SK-N-SH (cell line): ENCODE measurements at regions not wholly inside any gene's neighbourhood (a gene's known extent, or its start where the extent isn't known, plus 50 kb on each side); places are given as distances from the start of the nearest gene placed in this dataset.

Source experiments
- CTCF ChIA-PET: fragments of 300-600, 350-600 bp; formaldehyde crosslinking; extraction: SDS; loops from one replicate; lab custom pipeline; 2021; lab: Yijun Ruan, JAX
- POLR2A ChIA-PET: fragments of 350-600 bp; sonication (Branson Sonifier 250); formaldehyde crosslinking; extraction: SDS; loops from one replicate; lab custom pipeline; 2020; ENCODE audit warnings: antibody characterized with exemption, inconsistent platforms; lab: Yijun Ruan, JAX
- DNase-seq: peaks from one replicate; pipeline ENCODE4 v3.0.0; 2012
- H2AFZ ChIP-seq: fragments of 200-600 bp; sonication (generic); 2 replicates; pipeline ENCODE4 v1.8.1; 2016; ENCODE audit warnings: antibody characterized with exemption, mild to moderate bottlenecking, low read depth
- H3F3A ChIP-seq: fragments of 200-600 bp; sonication (generic); replicated peaks from 2 replicates; pipeline ENCODE3; 2016; ENCODE audit warnings: antibody characterized with exemption, mild to moderate bottlenecking; ENCODE audit not compliant: insufficient read depth
- H3K27ac ChIP-seq, 2 experiments: fragments of 200-500 bp in 1 of 2; fragments of 200-600 bp in 1 of 2; sonication (Bioruptor generic) in 1 of 2; sonication (generic), shearing (Covaris generic) in 1 of 2; 2 replicates each; pipeline versions ENCODE4 v1.5.1 to v1.6.1; 2014 to 2016; ENCODE audit warnings: low read depth in 2 of 2, inconsistent platforms in 1 of 2, low read length in 1 of 2, mild to moderate bottlenecking in 1 of 2, mixed read lengths in 1 of 2
- H3K27me3 ChIP-seq: fragments of 200-600 bp; sonication (generic), shearing (Covaris generic); 2 replicates; pipeline ENCODE4 v1.6.1; 2016; ENCODE audit warnings: mixed run types; ENCODE audit not compliant: insufficient read depth
- H3K36me3 ChIP-seq, 2 experiments: fragments of 200-500 bp in 1 of 2; fragments of 200-600 bp in 1 of 2; sonication (Bioruptor generic) in 1 of 2; sonication (generic) in 1 of 2; replicated peaks in 1 of 2; 2 replicates each; pipeline versions ENCODE3 to v1.5.1; 2014 to 2016; ENCODE audit warnings: low read length in 1 of 2, mild to moderate bottlenecking in 1 of 2; ENCODE audit not compliant: insufficient read depth in 2 of 2, control insufficient read depth in 1 of 2
- H3K4me1 ChIP-seq, 2 experiments: fragments of 200-500 bp in 1 of 2; fragments of 200-600 bp in 1 of 2; sonication (Bioruptor generic) in 1 of 2; sonication (generic), shearing (Covaris generic) in 1 of 2; 2 replicates each; pipeline versions ENCODE4 v1.5.1 to v1.6.1; 2014 to 2016; ENCODE audit warnings: low read depth in 1 of 2, low read length in 1 of 2, mixed run types in 1 of 2; ENCODE audit not compliant: insufficient read depth in 2 of 2, control insufficient read depth in 1 of 2
- H3K4me2 ChIP-seq: fragments of 200-600 bp; sonication (generic), shearing (Covaris generic); 2 replicates; pipeline ENCODE4 v1.6.1; 2017; ENCODE audit warnings: mixed run types
- H3K4me3 ChIP-seq, 2 experiments: fragments of 200-500 bp in 1 of 2; fragments of 200-600 bp in 1 of 2; sonication (Bioruptor generic) in 1 of 2; sonication (generic), shearing (Covaris generic) in 1 of 2; 2 replicates each; pipeline versions ENCODE4 v1.5.1 to v1.8.1; 2014 to 2016; ENCODE audit warnings: low read depth in 2 of 2, inconsistent platforms in 1 of 2, low read length in 1 of 2, mild to moderate bottlenecking in 1 of 2, mixed read lengths in 1 of 2, moderate library complexity in 1 of 2
- H3K79me2 ChIP-seq: fragments of 200-600 bp; sonication (generic); 2 replicates; pipeline ENCODE4 v1.8.1; 2017; ENCODE audit warnings: mild to moderate bottlenecking; ENCODE audit not compliant: insufficient read depth
- H3K9ac ChIP-seq: fragments of 200-600 bp; sonication (generic); 2 replicates; pipeline ENCODE4 v1.6.1; 2017; ENCODE audit warnings: mixed run types
- H3K9me2 ChIP-seq: fragments of 200-600 bp; sonication (generic); 2 replicates; pipeline ENCODE4 v1.6.1; 2017; ENCODE audit warnings: mixed run types
- H3K9me3 ChIP-seq: fragments of 200-600 bp; sonication (generic); 2 replicates; pipeline ENCODE4 v1.6.1; 2017; ENCODE audit warnings: mixed run types, mild to moderate bottlenecking, moderate library complexity
- H4K20me1 ChIP-seq: fragments of 200-600 bp; sonication (generic); 2 replicates; pipeline ENCODE4 v1.6.1; 2017; ENCODE audit warnings: mild to moderate bottlenecking, mixed run types; ENCODE audit not compliant: insufficient read depth
- EZH2phosphoT487 ChIP-seq: fragments of 200-600 bp; sonication (generic); IDR thresholded peaks from 2 replicates; pipeline ENCODE4 v1.6.1; 2017; ENCODE audit warnings: low read depth, mixed run types, mild to moderate bottlenecking, antibody characterized with exemption, moderate library complexity, borderline replicate concordance
- FOXM1 ChIP-seq: IDR thresholded peaks from 2 replicates; pipeline ENCODE4 v1.4.0; 2012; ENCODE audit warnings: low read depth, mild to moderate bottlenecking
- GATA2 ChIP-seq: sonication (generic); formaldehyde crosslinking; IDR thresholded peaks from 2 replicates; pipeline ENCODE4 v1.5.0; 2020; ENCODE audit warnings: mild to moderate bottlenecking, missing genetic modification reagents
- JUND ChIP-seq: IDR thresholded peaks from 2 replicates; pipeline ENCODE4 v1.4.0; 2012
- RXRA ChIP-seq: IDR thresholded peaks from 2 replicates; pipeline ENCODE4 v1.4.0; 2012; ENCODE audit warnings: low read depth, mild to moderate bottlenecking, borderline replicate concordance
- SMC3 ChIP-seq: IDR thresholded peaks from 2 replicates; pipeline ENCODE4 v1.6.1; 2012; ENCODE audit warnings: low read depth, low read length, improper control_type of control experiment
- TEAD4 ChIP-seq: IDR thresholded peaks from 2 replicates; pipeline ENCODE4 v1.4.0; 2012; ENCODE audit warnings: mild to moderate bottlenecking, borderline replicate concordance; ENCODE audit not compliant: insufficient read depth
- WGBS: methylation state at CpG from one replicate; pipeline ENCODE4 v1.1.6; 2017; ENCODE audit warnings: low lambda C conversion rate; 5-methylcytosine and 5-hydroxymethylcytosine counted together
- TF ChIP-seq, protein P1 (sequence below): fragments of 150-350 bp; IDR thresholded peaks from 2 replicates; pipeline ENCODE4 v1.6.1; 2017; ENCODE audit warnings: antibody characterized with exemption, low read length, low read depth, borderline replicate concordance
- TF ChIP-seq, protein P2 (sequence below): IDR thresholded peaks from 2 replicates; pipeline ENCODE4 v1.4.0; 2012; ENCODE audit warnings: low read depth, borderline replicate concordance
- TF ChIP-seq, protein P3 (sequence below): fragments of 150-350 bp; IDR thresholded peaks from 2 replicates; pipeline ENCODE4 v1.6.1; 2016; ENCODE audit warnings: mild to moderate bottlenecking, low read depth, low read length

DNA sequence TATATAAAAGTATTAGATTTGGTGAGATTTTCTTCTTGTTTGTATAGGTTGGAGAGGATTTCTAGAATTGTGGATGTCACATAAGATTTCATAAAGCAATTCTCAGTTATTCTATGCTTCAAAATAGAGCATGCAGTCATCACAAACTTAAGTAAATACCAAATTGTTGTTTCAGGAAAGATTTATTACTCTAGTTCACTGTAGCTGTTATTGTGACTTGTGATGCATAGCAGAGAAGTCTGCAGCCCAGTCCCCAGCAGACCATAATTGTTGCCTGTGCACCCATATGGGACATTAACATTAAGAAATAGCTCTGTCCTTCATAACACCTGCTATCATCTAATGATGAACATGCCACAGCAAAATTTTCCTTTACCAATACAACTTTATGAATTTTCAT, 228.0 kb upstream of the FAM83B start:
- Histone ChIP-seq H3K4me2 (peak overlapping the region; percentile 3; the same call in 1 of the 2 replicates), H4K20me1 (no peaks in the 10 kb centered on the region), H3K27me3 (no peaks in the 10 kb centered on the region), H3K4me3 (no peak overlapping the region), H3K4me1 (no peaks in the 10 kb centered on the region; a peak in 2 of 4 replicates), H3K27ac (peak overlapping the region; percentile 57 to 75; a peak in 2 of 4 replicates), H3F3A (peaks cover 17% of the 10 kb centered on the region), H3K36me3 (no peaks in the 10 kb centered on the region), H3K9ac (no peak overlapping the region), H2AFZ (no peak overlapping the region)
- ChIA-PET CTCF (no interaction called here), POLR2A (no interaction called here)
- TF ChIP-seq, protein P1, sequence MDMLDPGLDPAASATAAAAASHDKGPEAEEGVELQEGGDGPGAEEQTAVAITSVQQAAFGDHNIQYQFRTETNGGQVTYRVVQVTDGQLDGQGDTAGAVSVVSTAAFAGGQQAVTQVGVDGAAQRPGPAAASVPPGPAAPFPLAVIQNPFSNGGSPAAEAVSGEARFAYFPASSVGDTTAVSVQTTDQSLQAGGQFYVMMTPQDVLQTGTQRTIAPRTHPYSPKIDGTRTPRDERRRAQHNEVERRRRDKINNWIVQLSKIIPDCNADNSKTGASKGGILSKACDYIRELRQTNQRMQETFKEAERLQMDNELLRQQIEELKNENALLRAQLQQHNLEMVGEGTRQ, result no peak
- TF ChIP-seq, all 33 proteins: peak for 0
- no peak for DNase-seq
- Histone ChIP-seq H3K79me2 (no peaks in the 10 kb centered on the region), H3K9me3 (no peaks in the 10 kb centered on the region), H3K9me2 (no peaks in the 10 kb centered on the region)

DNA sequence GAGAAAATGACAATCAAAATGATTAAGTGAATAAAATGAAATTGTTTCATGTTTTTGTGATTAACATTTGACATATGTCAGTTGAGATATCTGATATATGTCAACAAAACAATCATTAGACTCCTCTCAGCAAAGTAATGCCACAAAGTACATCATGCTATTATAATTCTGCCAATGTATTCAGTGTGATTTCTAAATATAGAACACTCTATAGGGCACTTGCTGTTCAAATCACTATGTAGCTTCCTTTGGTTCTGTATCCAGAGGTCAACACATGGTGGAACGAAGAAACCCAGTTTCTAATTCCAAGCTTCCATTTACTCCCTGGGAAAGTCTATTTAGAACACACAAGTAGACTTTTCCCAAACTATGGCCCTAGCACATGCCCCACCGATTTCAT, 227.5 kb upstream of the FAM83B start:
- Histone ChIP-seq H3K9me2 (no peaks in the 10 kb centered on the region), H3K36me3 (no peaks in the 10 kb centered on the region), H4K20me1 (no peaks in the 10 kb centered on the region), H3K4me1 (no peaks in the 10 kb centered on the region; a peak in 2 of 4 replicates), H2AFZ (no peak overlapping the region), H3K9ac (no peak overlapping the region), H3K27ac (no peak overlapping the region; a peak in 1 of 4 replicates), H3K79me2 (no peaks in the 10 kb centered on the region), H3K9me3 (no peaks in the 10 kb centered on the region), H3K27me3 (no peaks in the 10 kb centered on the region), H3F3A (peaks cover 17% of the 10 kb centered on the region), H3K4me3 (no peak overlapping the region), H3K4me2 (no peak overlapping the region)
- TF ChIP-seq EZH2phosphoT487 (no peak), RXRA (no peak), JUND (no peak), FOXM1 (no peak), SMC3 (no peak), GATA2 (no peak), TEAD4 (no peak)
- TF ChIP-seq, protein P2, sequence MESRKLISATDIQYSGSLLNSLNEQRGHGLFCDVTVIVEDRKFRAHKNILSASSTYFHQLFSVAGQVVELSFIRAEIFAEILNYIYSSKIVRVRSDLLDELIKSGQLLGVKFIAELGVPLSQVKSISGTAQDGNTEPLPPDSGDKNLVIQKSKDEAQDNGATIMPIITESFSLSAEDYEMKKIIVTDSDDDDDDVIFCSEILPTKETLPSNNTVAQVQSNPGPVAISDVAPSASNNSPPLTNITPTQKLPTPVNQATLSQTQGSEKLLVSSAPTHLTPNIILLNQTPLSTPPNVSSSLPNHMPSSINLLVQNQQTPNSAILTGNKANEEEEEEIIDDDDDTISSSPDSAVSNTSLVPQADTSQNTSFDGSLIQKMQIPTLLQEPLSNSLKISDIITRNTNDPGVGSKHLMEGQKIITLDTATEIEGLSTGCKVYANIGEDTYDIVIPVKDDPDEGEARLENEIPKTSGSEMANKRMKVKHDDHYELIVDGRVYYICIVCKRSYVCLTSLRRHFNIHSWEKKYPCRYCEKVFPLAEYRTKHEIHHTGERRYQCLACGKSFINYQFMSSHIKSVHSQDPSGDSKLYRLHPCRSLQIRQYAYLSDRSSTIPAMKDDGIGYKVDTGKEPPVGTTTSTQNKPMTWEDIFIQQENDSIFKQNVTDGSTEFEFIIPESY, result no peak
- TF ChIP-seq, protein P3, sequence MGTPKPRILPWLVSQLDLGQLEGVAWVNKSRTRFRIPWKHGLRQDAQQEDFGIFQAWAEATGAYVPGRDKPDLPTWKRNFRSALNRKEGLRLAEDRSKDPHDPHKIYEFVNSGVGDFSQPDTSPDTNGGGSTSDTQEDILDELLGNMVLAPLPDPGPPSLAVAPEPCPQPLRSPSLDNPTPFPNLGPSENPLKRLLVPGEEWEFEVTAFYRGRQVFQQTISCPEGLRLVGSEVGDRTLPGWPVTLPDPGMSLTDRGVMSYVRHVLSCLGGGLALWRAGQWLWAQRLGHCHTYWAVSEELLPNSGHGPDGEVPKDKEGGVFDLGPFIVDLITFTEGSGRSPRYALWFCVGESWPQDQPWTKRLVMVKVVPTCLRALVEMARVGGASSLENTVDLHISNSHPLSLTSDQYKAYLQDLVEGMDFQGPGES, result no peak
- TF ChIP-seq, protein P1, result no peak
- 20% methylated on average over 2 of the region's 2 CpGs for WGBS
- DNase-seq, result no peak
- POLR2A ChIA-PET, result no interaction called here
- CTCF ChIA-PET, result no interaction called here
